AG04450 (cell line): ENCODE measurements at regions not wholly inside any gene's neighbourhood (a gene's known extent, or its start where the extent isn't known, plus 50 kb on each side); places are given as distances from the start of the nearest gene placed in this dataset.
"Not testable (repeated sequence)": the region's sequence is repeated elsewhere in the genome, so short reads cannot be mapped to it uniquely, and the experiment has no call there.

Experiments
- CTCF ChIA-PET: fragments of 300-600, 350-600 bp; formaldehyde crosslinking; extraction: SDS; loops from one replicate; lab custom pipeline; 2022; ENCODE audit warnings: antibody characterized with exemption, inconsistent platforms; lab: Charles Lee
- POLR2A ChIA-PET: fragments of 350-600 bp; formaldehyde crosslinking; extraction: SDS; loops from one replicate; lab custom pipeline; 2021; ENCODE audit warnings: antibody characterized with exemption, inconsistent platforms; lab: Yijun Ruan, JAX
- DNase-seq: peaks from one replicate; pipeline ENCODE4 v3.0.0-alpha.2; 2011; ENCODE audit warnings: low read depth, low spot score
- H3K27ac ChIP-seq: one replicate; pipeline ENCODE4 v1.5.1; 2012; ENCODE audit warnings: low read depth, low read length, control low read depth
- H3K27me3 ChIP-seq: one replicate; pipeline ENCODE4 v1.6.0; 2012; ENCODE audit warnings: low read length; ENCODE audit not compliant: control insufficient read depth, insufficient read depth
- H3K4me3 ChIP-seq: 2 replicates; pipeline ENCODE4 v1.5.1; 2011; ENCODE audit warnings: mild to moderate bottlenecking, low read depth, low read length, control low read depth
- H3K9me3 ChIP-seq: 2 replicates; pipeline ENCODE4 v1.5.1; 2012; ENCODE audit warnings: low read length; ENCODE audit not compliant: control insufficient read depth, insufficient read depth
- CTCF ChIP-seq: IDR thresholded peaks from 2 replicates; pipeline ENCODE4 v1.5.1; 2011; ENCODE audit warnings: low read depth, low read length, control low read depth, inconsistent platforms

GRCh38 chr2:95669441-95669991 lies 77.7 kb downstream of the TRIM43 start:
- no peak overlapping the region for H3K4me3 ChIP-seq
- H3K27me3 ChIP-seq, result peaks cover 4% of the 10 kb centered on the region
- no peak for TF ChIP-seq CTCF
- CTCF ChIA-PET, result no interaction called here
- DNase-seq, result no peak
- H3K27ac ChIP-seq, result no peak overlapping the region
- POLR2A ChIA-PET, result no interaction called here
- no peaks in the 10 kb centered on the region for H3K9me3 ChIP-seq

- ChIA-PET POLR2A (no interaction called here), CTCF (no interaction called here)
- no peak overlapping the region for H3K4me3 ChIP-seq
Measured at GRCh38 chr2:95670167-95670566, 78.4 kb downstream of the TRIM43 start.

GRCh38 chr2:95670686-95671085 lies 78.9 kb downstream of the TRIM43 start:
- no peak for TF ChIP-seq CTCF
- H3K27me3 ChIP-seq, result peaks cover 7% of the 10 kb centered on the region
- ChIA-PET CTCF (no interaction called here), POLR2A (no interaction called here)
- no peaks in the 10 kb centered on the region for H3K9me3 ChIP-seq
- H3K27ac ChIP-seq, result no peak overlapping the region
- no peak overlapping the region for H3K4me3 ChIP-seq
- DNase-seq, result no peak

More at GRCh38 chr2:95670167-95670566, 78.4 kb downstream of the TRIM43 start:
- H3K27me3 ChIP-seq, result peaks cover 4% of the 10 kb centered on the region
- H3K9me3 ChIP-seq, result no peaks in the 10 kb centered on the region
- H3K27ac ChIP-seq, result no peak overlapping the region
- TF ChIP-seq CTCF, result no peak
- DNase-seq, result no peak

- CTCF ChIA-PET, result interaction anchor here (1.4 kb wide), 1 partner anchor 282 kb away, joined by 5 read pairs; no protein-coding TSS in a partner anchor
- H3K4me3 ChIP-seq, H3K9me3 ChIP-seq, H3K27ac ChIP-seq, H3K27me3 ChIP-seq, DNase-seq, POLR2A ChIA-PET: not testable (repeated sequence)
Measured at GRCh38 chr2:95671171-95671570, 79.4 kb downstream of the TRIM43 start.

GRCh38 chr2:95671992-95672391 lies 80.2 kb downstream of the TRIM43 start:
- H3K27ac ChIP-seq, H3K9me3 ChIP-seq, H3K27me3 ChIP-seq, DNase-seq, H3K4me3 ChIP-seq, POLR2A ChIA-PET: not testable (repeated sequence)
- CTCF ChIA-PET, result interaction anchor here (1.4 kb wide), 1 partner anchor 283 kb away, joined by 5 read pairs; no protein-coding TSS in a partner anchor

- DNase-seq, H3K27ac ChIP-seq, POLR2A ChIA-PET, H3K4me3 ChIP-seq, H3K9me3 ChIP-seq, H3K27me3 ChIP-seq: not testable (repeated sequence)
- CTCF ChIA-PET, result interaction anchor here (1.4 kb wide), 1 partner anchor 283 kb away, joined by 5 read pairs; no protein-coding TSS in a partner anchor
Measured at GRCh38 chr2:95672500-95672899, 80.7 kb downstream of the TRIM43 start.
